ENCODE measurements at regions not wholly inside any gene's neighbourhood (a gene's known extent, or its start where the extent isn't known, plus 50 kb on each side); places are given as distances from the start of the nearest gene placed in this dataset.
"Not testable (repeated sequence)": the region's sequence is repeated elsewhere in the genome, so short reads cannot be mapped to it uniquely, and the experiment has no call there.

GRCh38 chr1:82073071-82073470 lies 272.3 kb downstream of the ADGRL2 start:
- no peak for TF ChIP-seq CTCF (IDR thresholded peaks at IDR 0.05; ENCODE audit: extremely low read depth, insufficient read depth, missing control alignments)
- DNase-seq (ENCODE audit: low spot score) = no peak
- in situ Hi-C loops (cut with MboI; ENCODE audit: low pct_unique_long_range_greater_than_20kb, low sequenced_read_pairs, unreplicated experiment) = no loop called here

GRCh38 chr1:82065916-82066315 lies 265.2 kb downstream of the ADGRL2 start:
- in situ Hi-C loops (cut with MboI; ENCODE audit: low pct_unique_long_range_greater_than_20kb, low sequenced_read_pairs, unreplicated experiment) = no loop called here
- TF ChIP-seq CTCF (IDR thresholded peaks at IDR 0.05; ENCODE audit: extremely low read depth, insufficient read depth, missing control alignments) = no peak
- DNase-seq (ENCODE audit: low spot score) = no peak

GRCh38 chr1:82064691-82065090 lies 264.0 kb downstream of the ADGRL2 start:
- DNase-seq (ENCODE audit: low spot score) = no peak
- in situ Hi-C loops (cut with MboI; ENCODE audit: low pct_unique_long_range_greater_than_20kb, low sequenced_read_pairs, unreplicated experiment) = no loop called here
- TF ChIP-seq CTCF (IDR thresholded peaks at IDR 0.05; ENCODE audit: extremely low read depth, insufficient read depth, missing control alignments) = no peak

- in situ Hi-C loops (cut with MboI; ENCODE audit: low pct_unique_long_range_greater_than_20kb, low sequenced_read_pairs, unreplicated experiment) = no loop called here
- no peak for DNase-seq (ENCODE audit: low spot score)
- no peak for TF ChIP-seq CTCF (IDR thresholded peaks at IDR 0.05; ENCODE audit: extremely low read depth, insufficient read depth, missing control alignments)
These were observed 261.5 kb downstream of the ADGRL2 start for GRCh38 chr1:82062206-82062605.

GRCh38 chr1:82059959-82060358 lies 259.2 kb downstream of the ADGRL2 start:
- in situ Hi-C loops (cut with MboI; ENCODE audit: low pct_unique_long_range_greater_than_20kb, low sequenced_read_pairs, unreplicated experiment) = no loop called here
- DNase-seq (ENCODE audit: low spot score) = no peak
- TF ChIP-seq CTCF (IDR thresholded peaks at IDR 0.05; ENCODE audit: extremely low read depth, insufficient read depth, missing control alignments) = no peak

GRCh38 chr1:82057011-82057410 lies 256.3 kb downstream of the ADGRL2 start:
- DNase-seq (ENCODE audit: low spot score) = no peak
- no peak for TF ChIP-seq CTCF (IDR thresholded peaks at IDR 0.05; ENCODE audit: extremely low read depth, insufficient read depth, missing control alignments)
- in situ Hi-C loops (cut with MboI; ENCODE audit: low pct_unique_long_range_greater_than_20kb, low sequenced_read_pairs, unreplicated experiment) = no loop called here

- in situ Hi-C loops (cut with MboI; ENCODE audit: low pct_unique_long_range_greater_than_20kb, low sequenced_read_pairs, unreplicated experiment); DNase-seq (ENCODE audit: low spot score): not testable (repeated sequence)
These were observed 254.6 kb downstream of the ADGRL2 start for GRCh38 chr1:82055375-82055774.

Data from GM13977 (cell line).